ENCODE measurements at regions not wholly inside any gene's neighbourhood (a gene's known extent, or its start where the extent isn't known, plus 50 kb on each side); places are given as distances from the start of the nearest gene placed in this dataset.
A peak's percentile ranks its signal among the peaks of the same experiment; 100 is the strongest.

DNA sequence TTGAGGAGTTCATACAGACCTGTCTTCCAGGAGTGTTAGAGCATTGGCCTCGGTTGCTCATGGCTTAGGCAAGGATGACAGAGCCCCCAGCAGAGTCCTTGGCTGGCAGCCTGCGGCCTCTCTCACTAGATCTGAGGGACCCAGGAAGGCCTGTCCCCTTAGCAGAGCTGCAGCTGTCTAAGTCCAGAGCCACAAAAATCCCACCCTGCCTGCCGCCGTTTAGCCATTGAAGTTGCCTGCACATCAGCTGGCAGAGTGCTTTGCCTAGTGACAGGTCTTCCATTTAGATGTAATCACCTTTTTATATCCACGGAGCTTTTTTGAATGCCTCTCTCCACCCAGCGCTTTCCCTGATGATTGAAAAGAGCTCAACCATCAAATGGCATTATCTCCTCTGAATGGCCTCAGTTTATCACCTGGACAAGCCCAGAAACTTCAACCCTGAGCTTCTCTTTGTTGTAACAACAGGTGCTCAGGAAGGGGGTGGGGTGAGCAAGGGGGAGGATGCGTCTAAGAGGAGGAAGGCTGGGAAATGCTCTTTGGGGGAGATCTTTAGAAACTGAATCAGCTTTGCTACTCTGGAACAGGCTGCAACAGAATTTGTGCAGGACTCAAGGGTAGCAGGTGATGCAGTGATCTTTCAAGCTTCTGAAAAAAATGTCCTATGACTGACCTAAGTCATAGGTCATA, 71.9 kb downstream of the TNP1 start:
- Mint-ChIP-seq H3K36me3 (no peaks in the 10 kb centered on the region), H3K9me3 (peaks cover 0 to 1% (median 0%) of the 10 kb centered on the region in 7 donors), H3K4me1 (no peaks in the 10 kb centered on the region), H3K27ac (no peak overlapping the region), H3K4me3 (no peak overlapping the region), H3K27me3 (ENCODE audit: low read depth in 3 of 3) (peaks cover 0 to 8% (median 3%) of the 10 kb centered on the region in 3 donors)
- no peaks in the 10 kb centered on the region for H3K27me3 ChIP-seq (ENCODE audit: control insufficient read depth in 2 of 2, insufficient read depth in 2 of 2, low read length in 2 of 2)
- intact Hi-C loops (cut with micrococcal nuclease): no loop called here
- H3K9ac ChIP-seq (ENCODE audit: insufficient read depth, low read length, poor library complexity, severe bottlenecking): no peak overlapping the region
- no peak overlapping the region for H3K4me2 ChIP-seq (replicated peaks; ENCODE audit: extremely low read depth, low read length, poor library complexity, severe bottlenecking)
- H3K36me3 ChIP-seq (replicated peaks in 1 of 2; ENCODE audit: control insufficient read depth in 1 of 2, insufficient read depth in 2 of 2, low read length in 2 of 2): no peaks in the 10 kb centered on the region
- H3K4me3 ChIP-seq (replicated peaks in 1 of 3; ENCODE audit: low read depth in 2 of 3, low read length in 3 of 3): no peak overlapping the region
- H3K27ac ChIP-seq (ENCODE audit: low read depth in 1 of 2, low read length in 2 of 2): no peak overlapping the region
- no peaks in the 10 kb centered on the region for H3K4me1 ChIP-seq (ENCODE audit: control insufficient read depth in 1 of 2, insufficient read depth in 2 of 2, low read length in 2 of 2)
- DNase-seq: no peak
- H4K20me1 ChIP-seq (ENCODE audit: insufficient read depth, low read length): no peaks in the 10 kb centered on the region
- no peak overlapping the region for H2AFZ ChIP-seq (ENCODE audit: insufficient read depth, low read depth, low read length, poor library complexity, severe bottlenecking)
- WGBS (ENCODE audit: insufficient coverage): 91% methylated on average over 7 of the region's 7 CpGs
- TF ChIP-seq CTCF (IDR thresholded peaks at IDR 0.05): no peak
- H3K9me3 ChIP-seq (replicated peaks in 1 of 2; ENCODE audit: control insufficient read depth in 1 of 2, insufficient read depth in 1 of 2, low read length in 2 of 2): no peaks in the 10 kb centered on the region
- H3K79me2 ChIP-seq (ENCODE audit: insufficient read depth, low read length): no peaks in the 10 kb centered on the region

DNA sequence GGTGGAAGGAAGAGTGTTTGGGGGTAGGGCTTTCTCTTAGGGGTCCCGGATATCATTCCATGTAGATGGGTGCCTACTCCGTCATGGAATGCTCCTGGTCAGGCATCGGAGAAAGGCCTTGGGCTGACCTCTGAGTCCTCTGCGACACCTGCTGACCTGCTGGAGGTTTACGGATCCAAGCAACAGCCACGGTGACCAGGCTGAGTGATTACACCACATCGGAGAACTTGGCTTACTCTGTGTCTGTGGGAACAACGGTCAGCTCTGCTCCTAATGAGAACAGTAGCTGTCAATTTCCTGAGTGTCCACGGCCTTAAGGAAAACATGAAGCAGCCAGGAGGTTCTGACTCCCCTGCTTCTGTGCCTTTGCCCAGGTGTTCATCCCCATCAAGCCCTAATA, 73.2 kb downstream of the TNP1 start:
- Histone ChIP-seq H3K4me3 (replicated peaks in 1 of 3; ENCODE audit: low read depth in 2 of 3, low read length in 3 of 3) (no peak overlapping the region), H3K27ac (ENCODE audit: low read depth in 1 of 2, low read length in 2 of 2) (no peak overlapping the region), H2AFZ (ENCODE audit: insufficient read depth, low read depth, low read length, poor library complexity, severe bottlenecking) (no peak overlapping the region), H3K4me2 (replicated peaks; ENCODE audit: extremely low read depth, low read length, poor library complexity, severe bottlenecking) (no peak overlapping the region), H3K36me3 (replicated peaks in 1 of 2; ENCODE audit: control insufficient read depth in 1 of 2, insufficient read depth in 2 of 2, low read length in 2 of 2) (no peaks in the 10 kb centered on the region), H3K4me1 (ENCODE audit: control insufficient read depth in 1 of 2, insufficient read depth in 2 of 2, low read length in 2 of 2) (no peaks in the 10 kb centered on the region), H3K79me2 (ENCODE audit: insufficient read depth, low read length) (no peaks in the 10 kb centered on the region), H3K27me3 (ENCODE audit: control insufficient read depth in 2 of 2, insufficient read depth in 2 of 2, low read length in 2 of 2) (no peaks in the 10 kb centered on the region), H4K20me1 (ENCODE audit: insufficient read depth, low read length) (no peaks in the 10 kb centered on the region), H3K9ac (ENCODE audit: insufficient read depth, low read length, poor library complexity, severe bottlenecking) (no peak overlapping the region), H3K9me3 (replicated peaks in 1 of 2; ENCODE audit: control insufficient read depth in 1 of 2, insufficient read depth in 1 of 2, low read length in 2 of 2) (no peaks in the 10 kb centered on the region)
- DNase-seq: no peak
- no peaks in the 10 kb centered on the region for H3K36me3 Mint-ChIP-seq
- H3K27me3 Mint-ChIP-seq (ENCODE audit: low read depth in 3 of 3): peaks cover 0 to 8% (median 0%) of the 10 kb centered on the region in 3 donors
- WGBS (ENCODE audit: insufficient coverage): 93% methylated on average over 9 of the region's 9 CpGs
- no peaks in the 10 kb centered on the region for H3K4me1 Mint-ChIP-seq
- H3K27ac Mint-ChIP-seq: peak overlapping the region in 1 of 7 donors; percentile 33
- intact Hi-C loops (cut with micrococcal nuclease): no loop called here
- no peak overlapping the region for H3K4me3 Mint-ChIP-seq
- no peak for TF ChIP-seq CTCF (IDR thresholded peaks at IDR 0.05)
- peaks cover 0 to 1% (median 0%) of the 10 kb centered on the region in 7 donors for H3K9me3 Mint-ChIP-seq

All from CD14-positive monocyte (primary cell).